NCI-H187 treated with DMSO at 0.1 percent for 48 hours (cell line): ENCODE measurements at regions not wholly inside any gene's neighbourhood (a gene's known extent, or its start where the extent isn't known, plus 50 kb on each side); places are given as distances from the start of the nearest gene placed in this dataset.

Experiments
- DNase-seq: peaks from one replicate; lab custom pipeline; 2025; lab: John Stamatoyannopoulos, UW

- DNase-seq = no peak
Observed at GRCh38 chr7:51665045-51665780, 348.6 kb upstream of the COBL start.

GRCh38 chr7:51660516-51660915 is 343.9 kb upstream of the COBL start:
- DNase-seq = no peak

GRCh38 chr7:51658684-51659083 is 342.1 kb upstream of the COBL start:
- no peak for DNase-seq

GRCh38 chr7:51647931-51648351 is 331.3 kb upstream of the COBL start:
- no peak for DNase-seq

GRCh38 chr7:51647486-51647885 is 330.9 kb upstream of the COBL start:
- DNase-seq = no peak

GRCh38 chr7:51645702-51646298 is 329.2 kb upstream of the COBL start:
- DNase-seq = no peak

- no peak for DNase-seq
Observed at GRCh38 chr7:51645255-51645654, 328.6 kb upstream of the COBL start.

- DNase-seq = no peak
Observed at GRCh38 chr7:51644216-51644615, 327.6 kb upstream of the COBL start.

- no peak for DNase-seq
Observed at GRCh38 chr7:51640841-51641240, 324.2 kb upstream of the COBL start.

GRCh38 chr7:51639661-51640334 is 323.2 kb upstream of the COBL start:
- DNase-seq = no peak

GRCh38 chr7:51636503-51636902 is 319.9 kb upstream of the COBL start:
- DNase-seq = no peak

GRCh38 chr7:51635775-51636174 is 319.2 kb upstream of the COBL start:
- DNase-seq = no peak

- no peak for DNase-seq
Observed at GRCh38 chr7:51634538-51634937, 317.9 kb upstream of the COBL start.

GRCh38 chr7:51634025-51634424 is 317.4 kb upstream of the COBL start:
- DNase-seq = no peak

- DNase-seq = no peak
Observed at GRCh38 chr7:51633596-51633995, 317.0 kb upstream of the COBL start.

GRCh38 chr7:51633006-51633405 is 316.4 kb upstream of the COBL start:
- DNase-seq = no peak

GRCh38 chr7:51630933-51631332 is 314.3 kb upstream of the COBL start:
- no peak for DNase-seq

GRCh38 chr7:51629206-51629605 is 312.6 kb upstream of the COBL start:
- no peak for DNase-seq

GRCh38 chr7:51621956-51622355 is 305.3 kb upstream of the COBL start:
- DNase-seq = no peak

GRCh38 chr7:51620706-51621105 is 304.1 kb upstream of the COBL start:
- no peak for DNase-seq

GRCh38 chr7:51619880-51620279 is 303.3 kb upstream of the COBL start:
- DNase-seq = no peak

GRCh38 chr7:51617686-51618085 is 301.1 kb upstream of the COBL start:
- no peak for DNase-seq

GRCh38 chr7:51613911-51614357 is 297.3 kb upstream of the COBL start:
- DNase-seq = no peak
